GM18526 (cell line): ENCODE measurements at regions not wholly inside any gene's neighbourhood (a gene's known extent, or its start where the extent isn't known, plus 50 kb on each side); places are given as distances from the start of the nearest gene placed in this dataset.

Experiments
- POLR2A ChIP-seq: IDR thresholded peaks from 3 replicates; pipeline ENCODE4 v1.6.1; 2011; ENCODE audit not compliant: insufficient read length; ENCODE audit errors: extremely low read depth

- TF ChIP-seq POLR2A: no peak
Measured at GRCh38 chr2:60366135-60366712, 187.2 kb downstream of the BCL11A start.

DNA sequence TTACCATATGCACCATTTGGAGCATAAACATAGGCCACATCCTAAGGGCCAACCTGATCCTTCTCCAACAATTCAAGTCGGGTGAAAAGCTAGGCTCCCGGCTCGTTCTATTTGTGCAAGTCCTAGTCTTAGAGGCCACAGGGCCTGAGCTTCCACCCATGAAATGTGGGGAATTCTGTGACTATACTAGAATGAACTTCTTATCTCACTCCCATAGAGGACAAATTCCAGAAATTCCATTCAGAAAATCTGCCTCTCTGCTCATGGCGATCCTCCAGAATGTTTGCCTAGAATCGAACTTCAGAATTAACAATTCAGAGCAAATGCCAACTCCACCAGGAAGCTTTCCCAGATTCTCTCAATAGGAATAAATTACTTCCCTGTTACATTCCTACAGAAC is 187.9 kb downstream of the BCL11A start:
- TF ChIP-seq POLR2A: no peak

- no peak for TF ChIP-seq POLR2A
Measured at GRCh38 chr2:60364491-60364890, 189.0 kb downstream of the BCL11A start.

DNA sequence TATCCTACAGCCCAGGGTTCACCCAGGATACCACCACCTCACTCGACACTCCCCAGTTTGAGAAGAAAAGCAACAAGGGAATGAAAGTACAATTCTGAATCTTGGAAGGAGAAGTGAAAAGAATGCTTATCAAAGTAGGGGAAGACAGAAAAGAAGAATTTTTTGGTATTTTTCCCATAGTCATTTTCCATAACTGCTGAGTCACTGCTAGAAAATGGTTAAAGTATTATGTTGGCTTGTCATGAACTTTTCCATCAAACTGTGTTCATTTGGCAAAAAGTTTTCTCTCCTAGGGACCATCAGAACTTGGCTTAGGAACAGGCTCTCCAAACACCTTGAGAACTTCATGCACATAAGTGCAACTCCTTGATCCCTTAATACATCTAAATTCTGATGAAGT is 192.0 kb downstream of the BCL11A start:
- TF ChIP-seq POLR2A: no peak

- no peak for TF ChIP-seq POLR2A
Measured at GRCh38 chr2:60359569-60359968, 193.9 kb downstream of the BCL11A start.

- TF ChIP-seq POLR2A: no peak
Measured at GRCh38 chr2:60358476-60358875, 195.0 kb downstream of the BCL11A start.

DNA sequence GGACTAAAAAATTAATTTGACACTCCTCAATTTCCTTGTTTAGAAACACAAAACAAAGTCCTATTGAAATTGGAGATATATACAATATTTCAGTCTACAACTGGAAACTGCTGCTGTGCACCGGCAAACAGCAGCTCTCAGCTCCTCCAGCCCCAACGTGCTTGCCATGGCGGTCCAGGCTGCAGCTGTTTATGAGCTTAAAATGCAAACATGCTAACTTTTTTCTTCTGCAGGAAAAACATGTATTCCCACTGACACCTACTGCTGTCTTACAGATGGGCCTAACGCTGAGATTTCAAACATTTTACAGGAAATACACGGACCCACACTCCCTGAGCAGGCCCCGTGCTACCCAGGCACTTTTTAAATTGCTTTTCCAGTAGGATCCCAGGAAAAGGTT is 195.5 kb downstream of the BCL11A start:
- TF ChIP-seq POLR2A: no peak

- TF ChIP-seq POLR2A: no peak
Measured at GRCh38 chr2:60356346-60356745, 197.1 kb downstream of the BCL11A start.

DNA sequence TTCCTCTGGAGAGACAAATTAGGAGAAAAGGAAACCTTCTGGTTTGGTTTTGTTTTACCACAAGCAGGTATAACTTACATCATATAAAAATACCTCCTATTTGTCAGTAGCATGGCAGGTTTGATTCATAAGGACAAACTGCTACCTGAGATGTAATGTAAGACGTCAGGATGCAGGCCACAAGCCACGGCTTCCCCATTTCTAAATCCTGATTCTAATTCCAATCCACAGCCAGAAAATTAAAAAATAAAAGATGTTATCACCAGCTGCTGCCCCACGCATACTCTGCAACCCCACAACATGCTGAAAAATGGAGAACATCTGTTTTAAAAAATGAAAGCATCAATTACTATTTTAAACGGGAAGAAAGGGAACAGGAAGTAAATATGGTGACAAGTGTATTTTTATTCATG is 197.6 kb downstream of the BCL11A start:
- TF ChIP-seq POLR2A: no peak

DNA sequence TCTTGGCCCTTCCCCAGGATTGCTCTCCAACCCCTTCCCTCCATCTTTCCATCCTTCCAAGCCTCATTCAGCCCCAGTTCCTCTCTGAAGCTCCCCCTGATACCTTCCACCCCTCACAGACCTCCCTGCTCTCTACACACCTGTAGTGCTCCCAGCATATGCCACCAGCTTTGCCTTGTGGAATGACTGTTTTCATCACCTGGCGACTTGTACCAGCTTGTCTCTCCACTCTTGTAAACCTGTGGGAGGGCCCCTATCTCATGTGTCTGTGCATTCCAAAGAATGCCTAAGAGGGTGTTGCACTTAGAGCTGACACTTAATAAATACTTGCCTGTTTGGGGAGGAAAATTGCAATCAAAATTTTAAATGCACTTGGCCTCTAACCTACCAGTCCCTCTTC is 198.7 kb downstream of the BCL11A start:
- no peak for TF ChIP-seq POLR2A

GRCh38 chr2:60353863-60354262 is 199.6 kb downstream of the BCL11A start:
- TF ChIP-seq POLR2A: no peak

DNA sequence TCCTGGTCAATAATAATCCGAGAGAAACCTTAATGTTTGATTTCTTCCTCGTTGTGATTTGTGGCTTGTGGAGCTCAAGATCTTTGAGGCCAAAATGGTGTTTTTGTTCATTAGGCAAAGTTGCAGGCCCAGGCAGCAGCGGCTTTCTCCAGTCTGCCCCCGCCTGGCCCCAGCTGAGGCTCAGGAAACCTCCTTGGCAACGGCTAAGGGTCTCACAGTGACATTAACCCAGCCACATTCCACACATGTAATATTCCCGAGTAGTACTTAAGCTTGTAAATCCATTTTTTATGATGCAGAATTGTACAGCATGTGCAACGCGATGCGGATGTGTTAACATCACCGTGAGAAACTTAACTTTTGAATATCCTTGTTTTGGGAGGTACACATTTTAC is 200.1 kb downstream of the BCL11A start:
- no peak for TF ChIP-seq POLR2A

DNA sequence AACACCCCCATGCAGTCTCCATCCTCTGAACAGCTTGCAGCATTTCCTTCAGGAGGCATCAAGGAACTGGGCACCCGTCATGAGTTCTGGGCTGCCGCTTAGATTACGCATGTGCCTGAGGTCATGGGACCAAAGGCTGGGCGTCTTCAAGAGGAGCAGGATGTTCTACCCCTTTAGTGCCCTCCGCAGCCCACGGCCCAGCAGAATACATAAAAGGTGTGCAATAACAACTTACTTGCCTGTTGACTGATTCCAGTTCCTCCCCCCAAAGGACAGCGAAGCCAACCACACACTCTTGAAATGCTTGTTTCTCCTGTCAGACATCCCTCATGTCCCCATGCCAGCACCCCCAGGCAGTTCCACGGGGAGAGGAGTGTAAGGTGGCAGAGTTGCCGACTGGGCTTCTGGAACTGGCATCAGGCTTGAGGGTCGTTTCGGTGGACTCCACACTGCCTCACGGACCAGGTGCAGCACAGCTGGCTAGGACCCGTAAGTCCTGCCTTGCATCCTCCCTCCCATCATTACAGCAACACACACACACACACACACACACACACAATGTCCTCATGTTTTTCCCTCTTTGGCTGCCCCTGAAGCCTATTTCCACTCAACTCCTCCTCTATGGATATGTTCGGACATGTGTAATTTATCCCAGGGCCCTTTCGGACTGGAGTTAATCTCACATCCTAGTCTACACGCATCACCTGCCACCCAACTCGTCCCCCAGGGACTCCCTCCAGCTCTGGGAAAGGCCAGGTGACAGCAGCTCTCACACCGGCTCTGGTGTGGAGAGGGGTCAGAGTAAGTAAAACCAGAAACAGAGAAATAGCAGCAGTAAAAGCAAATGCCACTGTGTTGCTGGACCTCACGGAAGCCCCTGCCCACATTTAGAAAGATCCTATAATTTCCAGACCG is 200.7 kb downstream of the BCL11A start:
- no peak for TF ChIP-seq POLR2A

DNA sequence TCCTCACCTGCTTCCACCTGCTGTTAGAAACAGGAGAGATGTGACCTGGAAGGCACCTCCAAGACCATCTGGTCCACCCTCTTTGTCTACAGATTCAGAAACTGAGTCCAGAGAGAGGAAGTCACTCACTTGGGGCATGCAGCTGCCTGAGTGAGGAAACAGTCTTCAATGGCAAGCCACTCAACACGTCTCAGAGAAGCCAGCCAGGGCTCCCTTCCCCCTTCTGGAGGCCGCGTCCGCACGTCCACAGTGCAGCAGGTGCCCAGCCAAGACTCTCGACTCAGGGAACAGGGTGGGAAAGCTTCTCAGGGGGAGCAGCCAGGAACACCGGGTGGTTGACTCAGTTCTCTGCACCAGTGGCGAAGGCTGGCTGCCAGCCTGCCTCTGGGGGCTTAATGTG is 201.7 kb downstream of the BCL11A start:
- peak; percentile 24 for TF ChIP-seq POLR2A

DNA sequence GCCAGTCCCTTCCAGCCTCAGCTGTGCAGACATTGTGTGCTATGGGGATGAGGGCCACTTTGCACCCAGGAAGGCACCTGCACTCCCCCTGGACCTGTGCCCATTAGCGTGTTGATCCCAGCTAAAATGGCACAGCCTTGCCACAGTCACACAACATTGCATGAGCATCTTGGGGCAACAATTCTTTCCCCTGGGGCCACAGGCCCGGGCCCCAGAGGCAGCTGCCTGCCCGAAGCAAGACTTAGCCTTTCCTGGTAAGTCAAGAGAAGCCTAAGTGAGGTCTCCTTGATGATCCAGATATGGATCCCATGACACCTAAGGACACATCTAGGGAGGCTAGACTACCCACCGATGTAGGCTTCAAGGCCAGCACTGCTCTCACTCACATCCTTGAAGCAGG is 202.1 kb downstream of the BCL11A start:
- no peak for TF ChIP-seq POLR2A

- TF ChIP-seq POLR2A: no peak
Measured at GRCh38 chr2:60350791-60351190, 202.7 kb downstream of the BCL11A start.

DNA sequence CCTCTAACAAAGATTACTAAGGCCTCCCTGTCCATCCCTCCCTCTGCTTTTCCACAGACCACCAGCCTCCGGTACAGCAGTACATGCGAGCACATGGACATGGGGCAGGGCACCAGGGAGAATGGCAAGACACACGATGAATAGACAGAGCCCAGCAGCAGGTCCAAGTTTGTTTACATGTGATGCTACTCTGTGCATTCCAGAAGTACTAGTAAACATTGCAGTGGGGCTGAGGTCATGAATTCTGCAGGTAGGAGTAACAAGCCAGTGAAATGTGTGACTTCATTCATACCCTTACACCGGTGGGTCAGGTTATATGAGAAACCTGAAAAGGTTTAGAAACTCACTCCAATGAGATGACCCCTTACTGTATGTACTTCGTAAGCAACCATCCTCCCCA is 205.7 kb downstream of the BCL11A start:
- no peak for TF ChIP-seq POLR2A

GRCh38 chr2:60341151-60341550 is 212.3 kb downstream of the BCL11A start:
- TF ChIP-seq POLR2A: no peak
